H1 (cell line): ENCODE measurements at regions not wholly inside any gene's neighbourhood (a gene's known extent, or its start where the extent isn't known, plus 50 kb on each side); places are given as distances from the start of the nearest gene placed in this dataset.

Experiments used
- CTCF ChIA-PET: fragments of 300-600 bp; sonication (Branson Sonifier 250); formaldehyde crosslinking; loops from one replicate; lab custom pipeline; 2021; ENCODE audit not compliant: partially characterized antibody; lab: Charles Lee
- POLR2A ChIA-PET: fragments of 300-600 bp; sonication (Branson Sonifier 250); formaldehyde crosslinking; loops from one replicate; lab custom pipeline; 2021; ENCODE audit warnings: inconsistent platforms; ENCODE audit not compliant: partially characterized antibody; lab: Charles Lee
- DNase-seq, 2 experiments: peaks; one replicate each; pipeline versions ENCODE4 v3.0.0 to v3.0.0-alpha.2; 2010 to 2022; ENCODE audit warnings: low spot score in 2 of 2, low read depth in 1 of 2, mixed read lengths in 1 of 2
- FAIRE-seq: peaks from 2 replicates; lab custom pipeline; 2011; peaks lifted over from hg19 to GRCh38; lab: Jason Lieb, UNC
- H2AFZ ChIP-seq: 2 replicates; pipeline ENCODE4 v1.8.1; 2012; ENCODE audit warnings: low read length, inconsistent platforms
- H2AK5ac ChIP-seq: 2 replicates; pipeline ENCODE4 v1.6.1; 2013; ENCODE audit warnings: low read depth, low read length
- H2BK120ac ChIP-seq: replicated peaks from 2 replicates; pipeline ENCODE3; 2013; ENCODE audit warnings: low read depth, low read length, inconsistent platforms
- H2BK12ac ChIP-seq: 2 replicates; pipeline ENCODE4 v1.6.1; 2013; ENCODE audit warnings: low read depth, low read length
- H2BK15ac ChIP-seq: 2 replicates; pipeline ENCODE4 v1.6.1; 2013; ENCODE audit warnings: low read length
- H2BK20ac ChIP-seq: 2 replicates; pipeline ENCODE4 v1.6.1; 2013; ENCODE audit warnings: low read length
- H2BK5ac ChIP-seq: 2 replicates; pipeline ENCODE4 v1.6.1; 2013; ENCODE audit warnings: low read depth, low read length
- H3K14ac ChIP-seq: 2 replicates; pipeline ENCODE4 v1.6.1; 2013; ENCODE audit warnings: inconsistent platforms; ENCODE audit not compliant: insufficient read length
- H3K18ac ChIP-seq: 2 replicates; pipeline ENCODE4 v1.6.1; 2013; ENCODE audit warnings: low read length; ENCODE audit errors: extremely low read depth
- H3K23ac ChIP-seq: 2 replicates; pipeline ENCODE4 v1.6.1; 2013; ENCODE audit warnings: inconsistent platforms; ENCODE audit not compliant: insufficient read length
- H3K23me2 ChIP-seq: 2 replicates; pipeline ENCODE4 v1.6.1; 2013; ENCODE audit warnings: low read depth, low read length
- H3K27ac ChIP-seq: 2 replicates; pipeline ENCODE4 v1.6.1; 2011; ENCODE audit warnings: low read depth, low read length, inconsistent platforms
- H3K27me3 ChIP-seq, 4 experiments: replicated peaks in 1 of 4; 1 replicate in 1 of 4; 2 replicates in 3 of 4; pipeline versions ENCODE4 v1.6.1 to v1.8.1; 2011 to 2013; ENCODE audit warnings: low read length in 3 of 4, mild to moderate bottlenecking in 3 of 4, inconsistent platforms in 2 of 4, mixed read lengths in 2 of 4, moderate library complexity in 1 of 4; ENCODE audit not compliant: control insufficient read depth in 3 of 4, insufficient read depth in 3 of 4; ENCODE audit errors: extremely low read depth in 1 of 4
- H3K36me3 ChIP-seq, 4 experiments: 2 replicates each; pipeline versions ENCODE4 v1.6.1 to v1.8.1; 2011 to 2013; ENCODE audit warnings: mild to moderate bottlenecking in 4 of 4, low read length in 3 of 4, moderate library complexity in 2 of 4, control low read depth in 1 of 4, inconsistent platforms in 1 of 4; ENCODE audit not compliant: insufficient read depth in 4 of 4, control insufficient read depth in 2 of 4
- H3K4ac ChIP-seq: replicated peaks from 2 replicates; pipeline ENCODE3; 2013; ENCODE audit warnings: low read length, low read depth, mixed read lengths, inconsistent platforms; ENCODE audit not compliant: insufficient read length
- H3K4me1 ChIP-seq, 4 experiments: replicated peaks in 1 of 4; 1 replicate in 1 of 4; 2 replicates in 3 of 4; pipeline versions ENCODE4 v1.6.1 to v1.8.1; 2011 to 2013; ENCODE audit warnings: low read length in 3 of 4, inconsistent platforms in 2 of 4, mixed read lengths in 1 of 4; ENCODE audit not compliant: insufficient read depth in 4 of 4, control insufficient read depth in 3 of 4
- H3K4me2 ChIP-seq, 2 experiments: 2 replicates each; pipeline versions ENCODE4 v1.6.1 to v1.8.1; 2011 to 2013; ENCODE audit warnings: low read depth in 2 of 2, low read length in 2 of 2, control low read depth in 1 of 2, inconsistent platforms in 1 of 2, mild to moderate bottlenecking in 1 of 2; ENCODE audit not compliant: insufficient read depth in 1 of 2
- H3K4me3 ChIP-seq, 4 experiments: fragments of 200-600, 300-600 bp in 1 of 4; sonication (generic), shearing (Covaris generic), sonication (Bioruptor Twin) in 1 of 4; 2 replicates each; pipeline versions ENCODE4 v1.5.1 to v1.8.1; 2011 to 2016; ENCODE audit warnings: low read length in 4 of 4, low read depth in 3 of 4, control low read depth in 2 of 4, inconsistent platforms in 2 of 4, mild to moderate bottlenecking in 2 of 4, mixed read lengths in 1 of 4, moderate library complexity in 1 of 4; ENCODE audit not compliant: insufficient read depth in 2 of 4; ENCODE audit errors: extremely low read depth in 1 of 4
- H3K56ac ChIP-seq: replicated peaks from 2 replicates; pipeline ENCODE3; 2013; ENCODE audit warnings: low read depth, mild to moderate bottlenecking, mixed read lengths, low read length, inconsistent platforms; ENCODE audit not compliant: insufficient read length
- H3K79me1 ChIP-seq: 2 replicates; pipeline ENCODE4 v1.6.1; 2013; ENCODE audit warnings: low read depth, low read length, control low read depth
- H3K79me2 ChIP-seq, 2 experiments: 2 replicates each; pipeline versions ENCODE4 v1.6.1 to v1.8.1; 2012 to 2013; ENCODE audit warnings: low read length in 2 of 2, mild to moderate bottlenecking in 2 of 2, inconsistent platforms in 1 of 2; ENCODE audit not compliant: insufficient read depth in 2 of 2, control insufficient read depth in 1 of 2
- H3K9ac ChIP-seq, 4 experiments: replicated peaks in 1 of 4; 1 replicate in 1 of 4; 2 replicates in 3 of 4; pipeline versions ENCODE4 v1.6.1 to v1.8.1; 2011 to 2013; ENCODE audit warnings: low read depth in 3 of 4, low read length in 3 of 4, control low read depth in 2 of 4, mild to moderate bottlenecking in 2 of 4, moderate library complexity in 2 of 4, inconsistent platforms in 1 of 4; ENCODE audit errors: extremely low read depth in 1 of 4
- H3K9me3 ChIP-seq, 2 experiments: 2 replicates each; pipeline versions ENCODE4 v1.6.1 to v1.8.1; 2012 to 2013; ENCODE audit warnings: mild to moderate bottlenecking in 2 of 2, moderate library complexity in 2 of 2, control low read depth in 1 of 2, inconsistent platforms in 1 of 2, low read depth in 1 of 2, low read length in 1 of 2, mixed read lengths in 1 of 2; ENCODE audit not compliant: insufficient read depth in 2 of 2
- H4K20me1 ChIP-seq, 2 experiments: replicated peaks in 1 of 2; 2 replicates each; pipeline versions ENCODE3 to v1.8.1; 2011 to 2013; ENCODE audit warnings: inconsistent platforms in 2 of 2, low read length in 2 of 2, mild to moderate bottlenecking in 1 of 2; ENCODE audit not compliant: insufficient read depth in 2 of 2, control insufficient read depth in 1 of 2
- H4K5ac ChIP-seq: 2 replicates; pipeline ENCODE4 v1.6.1; 2013; ENCODE audit warnings: low read length, low read depth, mixed read lengths, inconsistent platforms; ENCODE audit not compliant: insufficient read length
- H4K8ac ChIP-seq: 2 replicates; pipeline ENCODE4 v1.8.0; 2013; ENCODE audit warnings: mild to moderate bottlenecking, moderate library complexity, low read length, inconsistent platforms; ENCODE audit not compliant: insufficient read depth; ENCODE audit errors: extremely low read depth
- H4K91ac ChIP-seq: replicated peaks from 2 replicates; pipeline ENCODE3; 2013; ENCODE audit warnings: low read length, mixed read lengths, inconsistent platforms; ENCODE audit not compliant: insufficient read length
- TCF12 ChIP-seq: IDR thresholded peaks from 2 replicates; pipeline ENCODE4 v1.6.1; 2011; ENCODE audit warnings: low read depth, mild to moderate bottlenecking, low read length
- USF2 ChIP-seq: IDR thresholded peaks from 2 replicates; pipeline ENCODE4 v1.6.1; 2011; ENCODE audit warnings: low read length, improper control_type of control experiment
- WGBS, 2 experiments: shearing (Covaris generic) in 1 of 2; methylation state at CpG; one replicate each; pipeline versions ENCODE4 v1.1.6 to v1.1.7; 2013 to 2015; ENCODE audit warnings: low lambda C conversion rate in 2 of 2, mixed read lengths in 2 of 2, inconsistent platforms in 1 of 2, low coverage in 1 of 2, missing lambda C conversion rate in 1 of 2; ENCODE audit not compliant: insufficient replicate concordance in 2 of 2, insufficient coverage in 1 of 2, insufficient read length in 1 of 2; ENCODE audit errors: extremely low coverage in 1 of 2, missing lambda C conversion rate in 1 of 2; 5-methylcytosine and 5-hydroxymethylcytosine counted together

- Histone ChIP-seq H2BK15ac (no peak overlapping the region), H4K91ac (no peak overlapping the region), H3K79me2 (no peaks in the 10 kb centered on the region), H3K27me3 (no peaks in the 10 kb centered on the region), H2AFZ (no peak overlapping the region), H3K23me2 (no peaks in the 10 kb centered on the region; the same call in 1 of the 2 replicates), H3K9ac (no peak overlapping the region), H3K36me3 (no peaks in the 10 kb centered on the region; a peak in 1 of 8 replicates), H3K79me1 (no peaks in the 10 kb centered on the region), H3K9me3 (no peaks in the 10 kb centered on the region), H4K20me1 (no peaks in the 10 kb centered on the region), H2BK5ac (no peak overlapping the region), H3K4ac (no peak overlapping the region), H3K14ac (no peak overlapping the region), H3K23ac (no peak overlapping the region), H3K4me1 (peaks cover 0 to 3% (median 0%) of the 10 kb centered on the region in 4 experiments; a peak in 2 of 7 replicates), H2BK120ac (no peak overlapping the region), H2AK5ac (no peak overlapping the region), H3K27ac (no peak overlapping the region), H4K8ac (no peak overlapping the region), H3K4me2 (no peak overlapping the region), H4K5ac (no peak overlapping the region), H2BK20ac (no peak overlapping the region), H3K18ac (no peak overlapping the region), H2BK12ac (no peak overlapping the region), H3K56ac (no peak overlapping the region), H3K4me3 (no peak overlapping the region)
- DNase-seq (no peak), FAIRE-seq (no peak)
- ChIA-PET CTCF (interaction anchor here (1.0 to 2.0 kb wide), 4 partner anchors 10 to 95 kb away, joined by 3 to 10 read pairs (median 4); no protein-coding TSS in a partner anchor), POLR2A (no interaction called here)
- 92% methylated on average over 4 of the region's 4 CpGs; no CpG with 5 or more reads in 1 of the 2 experiments for WGBS, 2 experiments
- TF ChIP-seq TCF12: no peak
- TF ChIP-seq USF2: no peak
These were observed 141.4 kb upstream of the PTPN1 start for GRCh38 chr20:50368813-50369224.
